ENCODE measurements at regions not wholly inside any gene's neighbourhood (a gene's known extent, or its start where the extent isn't known, plus 50 kb on each side); places are given as distances from the start of the nearest gene placed in this dataset.
"Not testable (repeated sequence)": the region's sequence is repeated elsewhere in the genome, so short reads cannot be mapped to it uniquely, and the experiment has no call there.

DNA sequence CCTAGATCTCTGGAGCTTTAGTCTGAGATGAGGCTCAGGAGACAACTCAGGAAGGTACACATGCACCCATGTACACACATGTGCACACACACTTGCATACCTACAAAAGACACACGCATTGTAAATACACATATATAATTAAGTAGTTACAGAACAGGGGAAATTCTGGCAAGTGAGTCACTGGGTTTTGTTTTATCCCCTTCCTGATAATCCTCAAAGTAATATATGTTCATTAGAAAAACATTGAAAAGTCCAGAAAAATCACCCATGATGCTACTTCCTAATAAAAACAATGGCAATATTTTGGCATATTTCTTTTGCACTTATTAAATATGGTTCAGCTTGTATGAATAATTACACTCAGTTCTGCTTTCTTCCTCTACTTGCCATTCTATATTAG is 115.3 kb upstream of the ECI2 start:
- no peak for DNase-seq
- intact Hi-C loops (cut with DNase I): no loop called here

DNA sequence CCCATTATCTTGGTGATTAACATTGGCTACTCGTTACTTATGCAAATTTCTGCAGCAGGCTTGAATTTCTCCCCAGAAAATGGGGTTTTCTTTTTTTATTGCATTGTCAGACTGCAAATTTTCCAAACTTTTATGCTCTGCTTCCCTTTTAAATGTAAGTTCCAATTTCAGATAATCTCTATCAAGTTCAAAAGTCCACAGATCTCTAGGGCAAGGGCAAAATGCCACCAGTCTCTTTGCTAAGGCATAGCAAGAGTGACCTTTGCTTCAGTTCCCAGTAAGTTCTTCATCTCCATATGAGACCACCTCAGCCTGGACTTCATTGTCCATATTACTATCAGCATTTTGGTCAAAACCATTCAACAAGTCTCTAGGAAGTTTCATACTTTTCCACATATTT is 108.5 kb upstream of the ECI2 start:
- intact Hi-C loops (cut with DNase I); DNase-seq: not testable (repeated sequence)

DNA sequence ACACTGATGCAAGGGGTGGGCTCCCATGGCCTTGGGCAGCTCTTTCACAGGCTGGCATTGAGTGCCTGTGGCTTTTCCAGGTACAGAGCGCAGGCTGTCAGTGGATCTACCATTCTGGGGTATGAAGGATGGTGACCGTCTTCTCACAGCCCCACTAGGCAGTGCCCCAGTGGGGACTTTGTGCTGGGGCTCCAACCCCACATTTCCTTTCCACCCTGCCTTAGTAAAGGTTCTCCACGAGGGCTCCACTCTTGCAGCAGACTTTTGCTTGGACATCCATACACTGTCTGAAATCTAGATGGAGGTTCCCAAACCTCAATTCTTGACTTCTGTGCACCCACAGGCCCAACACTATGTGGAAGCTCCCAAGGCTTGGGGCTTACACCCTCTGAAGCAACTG is 107.9 kb upstream of the ECI2 start:
- intact Hi-C loops (cut with DNase I): no loop called here
- DNase-seq: no peak

DNA sequence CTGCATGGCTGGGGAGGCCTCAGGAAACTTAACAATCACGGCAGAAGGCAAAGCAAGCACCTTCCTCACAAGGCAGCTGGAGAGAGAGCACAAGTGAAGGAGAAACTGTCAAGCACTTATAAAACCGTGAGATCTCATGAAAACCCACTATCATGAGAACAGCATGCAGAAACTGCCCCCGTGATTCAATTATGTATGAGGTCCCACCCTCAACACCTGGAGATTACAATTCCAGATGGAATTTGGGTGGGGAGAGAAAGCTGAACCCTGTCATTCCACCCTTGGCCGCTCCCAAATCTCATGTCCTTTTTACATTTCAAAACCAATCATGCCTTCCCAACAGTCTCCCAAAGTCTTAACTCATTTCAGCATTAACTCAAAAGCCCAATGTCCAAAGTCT is 107.2 kb upstream of the ECI2 start:
- intact Hi-C loops (cut with DNase I): no loop called here
- DNase-seq: no peak

DNA sequence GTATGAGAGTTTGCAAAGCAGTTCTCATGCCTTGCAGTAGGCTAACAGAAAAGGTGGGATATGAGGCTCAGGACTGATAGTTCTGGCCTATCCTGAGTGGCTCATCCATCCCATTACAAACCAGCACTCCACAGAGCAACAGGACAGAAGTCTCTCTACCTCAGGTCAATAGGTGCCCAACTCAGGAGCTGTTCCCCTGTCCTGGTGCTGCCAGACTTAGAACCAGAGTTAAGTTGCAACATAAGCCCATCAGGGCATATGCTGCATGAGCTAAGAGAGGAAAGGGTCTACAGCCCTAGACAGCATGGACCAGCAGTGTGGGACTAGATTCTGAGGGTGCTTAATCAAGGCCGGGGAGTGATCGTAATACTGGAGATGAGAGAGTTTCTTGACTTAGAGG is 104.8 kb upstream of the ECI2 start:
- intact Hi-C loops (cut with DNase I): no loop called here
- no peak for DNase-seq

DNA sequence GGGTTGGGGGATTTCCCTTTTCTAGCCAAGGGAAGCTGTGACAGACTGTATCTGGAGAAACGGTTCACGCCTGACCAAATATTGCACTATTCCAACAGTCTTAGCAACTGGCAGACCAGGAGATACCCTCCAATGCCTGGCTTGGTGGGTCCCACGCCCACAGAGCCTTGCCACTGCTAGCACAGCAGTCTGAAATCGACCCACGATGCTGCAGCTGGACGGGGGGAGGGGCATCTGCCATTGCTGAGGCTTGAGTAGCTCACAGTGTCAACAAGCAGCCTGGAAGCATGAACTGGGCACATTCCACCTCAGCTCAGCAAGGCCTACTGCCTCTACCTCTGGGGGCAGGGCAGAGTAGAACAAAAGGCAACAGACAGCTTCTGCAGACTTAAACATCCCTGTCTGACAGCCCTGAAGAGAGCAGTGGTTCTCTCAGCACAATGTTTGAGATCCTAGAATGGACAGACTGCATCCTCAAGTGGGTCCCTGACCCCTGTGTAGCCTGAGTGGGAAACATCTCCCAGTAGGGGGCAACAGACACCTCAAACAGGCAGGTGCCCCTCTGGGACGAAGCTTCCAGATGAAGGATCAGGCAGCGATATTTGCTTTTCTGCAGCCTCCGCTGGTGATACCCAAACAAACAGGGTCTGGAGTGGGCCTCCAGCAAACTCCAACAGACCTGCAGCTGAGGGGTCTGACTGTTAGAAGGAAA is 89.9 kb upstream of the ECI2 start:
- intact Hi-C loops (cut with DNase I): no loop called here
- DNase-seq: peak in 4 of 42 donors; percentile 7 to 27 (median 13)

DNA sequence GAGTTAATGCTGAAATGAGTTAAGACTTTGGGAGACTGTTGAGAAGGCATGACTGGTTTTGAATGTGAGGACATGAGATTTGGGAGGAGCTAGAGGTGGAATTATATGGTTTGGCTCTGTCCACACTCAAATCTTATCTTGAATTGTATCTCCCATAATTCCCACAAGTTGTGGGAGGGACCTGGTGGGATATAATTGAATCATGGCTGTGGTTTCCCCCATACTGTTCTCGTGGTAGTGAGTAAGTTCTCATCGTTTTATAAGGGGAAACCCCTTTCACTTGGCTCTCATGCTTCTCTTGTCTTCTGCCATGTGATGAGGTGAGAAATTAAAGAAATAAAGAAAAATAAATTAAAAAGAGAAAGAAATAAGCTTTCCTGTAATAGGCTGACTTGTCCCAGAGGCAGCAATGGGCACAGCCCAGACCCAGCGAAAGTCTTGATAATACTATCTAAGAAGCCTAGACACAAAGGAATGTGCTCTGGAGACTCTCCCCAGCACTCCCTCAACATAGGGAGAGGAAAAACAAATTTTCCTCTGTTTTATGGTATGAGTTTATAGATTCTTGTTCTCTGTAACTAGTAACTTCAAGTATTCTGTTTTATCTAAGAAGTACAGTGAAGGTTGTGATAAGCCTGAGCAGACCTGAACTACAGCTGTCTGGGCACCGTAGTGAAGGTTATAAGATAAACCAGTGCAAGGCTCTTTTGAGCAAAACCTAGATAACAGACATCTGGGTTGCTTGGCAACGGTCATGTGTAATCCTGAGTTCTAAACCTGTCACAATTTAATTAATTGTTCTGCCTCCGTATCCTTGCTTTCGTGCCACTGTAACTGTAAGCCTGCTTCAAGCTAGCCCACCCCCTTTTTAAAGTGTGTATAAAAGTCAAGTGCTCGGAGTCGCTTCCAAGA is 88.9 kb upstream of the ECI2 start:
- DNase-seq: peak in 17 of 42 donors; percentile 4 to 57 (median 20)
- intact Hi-C loops (cut with DNase I): no loop called here

DNA sequence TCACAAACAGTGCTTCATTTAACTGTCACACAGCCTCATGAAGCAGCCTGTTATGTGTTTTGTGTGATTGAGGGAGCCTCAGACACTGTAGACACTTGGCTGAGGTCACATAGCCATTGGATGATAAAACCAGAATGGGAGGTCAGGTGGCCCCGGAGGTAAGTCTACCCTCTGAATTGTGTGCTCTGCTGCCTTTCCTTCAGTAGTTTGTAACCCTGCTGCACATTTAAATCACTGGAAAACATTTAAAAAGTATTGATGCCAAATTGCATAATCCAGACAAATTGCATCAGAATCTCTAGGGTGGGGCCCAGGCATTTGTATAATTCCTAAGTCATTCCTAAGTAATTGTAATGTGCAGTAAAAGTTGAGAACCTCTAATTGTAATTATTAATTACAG is 85.2 kb upstream of the ECI2 start:
- intact Hi-C loops (cut with DNase I): no loop called here
- no peak for DNase-seq

DNA sequence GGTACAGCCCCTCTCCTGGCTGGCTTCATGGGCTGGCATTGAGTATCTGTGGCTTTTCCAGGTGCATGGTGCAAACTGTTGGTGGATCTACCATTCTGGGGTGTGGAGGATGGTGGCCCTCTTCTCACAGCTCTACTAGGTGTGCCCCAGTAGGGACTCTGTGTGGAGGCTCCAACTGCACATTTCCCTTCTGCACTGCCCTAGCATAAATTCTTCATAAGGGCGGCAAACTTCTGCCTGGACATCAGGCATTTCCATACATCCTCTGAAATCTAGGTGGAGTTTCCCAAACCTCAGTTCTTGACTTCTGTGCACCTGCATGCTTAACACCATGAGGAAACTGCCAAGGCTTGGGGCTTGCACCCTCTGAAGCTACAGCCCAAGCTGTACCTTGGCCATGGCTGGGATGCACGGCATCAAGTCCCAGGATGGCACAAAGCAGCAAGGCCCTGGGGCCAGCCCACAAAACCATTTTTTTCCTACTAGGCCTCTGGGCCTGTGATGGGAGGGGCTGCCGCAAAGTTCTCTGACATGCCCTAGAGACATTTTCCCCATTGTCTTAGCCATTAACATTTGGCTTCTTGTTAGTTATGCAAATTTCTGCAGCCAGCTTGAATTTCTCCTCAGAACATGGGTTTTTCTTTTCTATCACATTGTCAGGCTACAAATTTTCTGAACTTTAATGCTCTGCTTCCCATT is 83.4 kb upstream of the ECI2 start:
- DNase-seq; intact Hi-C loops (cut with DNase I): not testable (repeated sequence)

DNA sequence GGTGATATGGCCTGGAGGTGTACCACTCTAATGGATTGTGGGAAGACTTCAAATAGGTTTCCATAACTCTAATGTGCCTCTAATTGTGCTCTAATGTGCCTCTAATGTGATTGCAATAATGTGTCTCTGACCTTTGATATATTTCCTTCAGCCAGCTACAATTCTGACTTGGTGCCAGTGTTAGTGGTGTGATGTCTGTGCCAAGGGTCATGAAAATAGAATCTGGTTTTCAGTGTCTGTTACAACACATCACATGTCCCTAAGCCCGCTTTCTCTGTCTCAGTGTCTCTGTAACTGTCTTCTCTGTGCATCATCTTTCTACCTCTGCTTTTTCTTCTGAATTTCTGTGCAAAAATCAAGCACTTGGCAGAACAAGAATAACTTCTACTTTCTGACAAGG is 77.2 kb upstream of the ECI2 start:
- no peak for DNase-seq
- intact Hi-C loops (cut with DNase I): no loop called here

DNA sequence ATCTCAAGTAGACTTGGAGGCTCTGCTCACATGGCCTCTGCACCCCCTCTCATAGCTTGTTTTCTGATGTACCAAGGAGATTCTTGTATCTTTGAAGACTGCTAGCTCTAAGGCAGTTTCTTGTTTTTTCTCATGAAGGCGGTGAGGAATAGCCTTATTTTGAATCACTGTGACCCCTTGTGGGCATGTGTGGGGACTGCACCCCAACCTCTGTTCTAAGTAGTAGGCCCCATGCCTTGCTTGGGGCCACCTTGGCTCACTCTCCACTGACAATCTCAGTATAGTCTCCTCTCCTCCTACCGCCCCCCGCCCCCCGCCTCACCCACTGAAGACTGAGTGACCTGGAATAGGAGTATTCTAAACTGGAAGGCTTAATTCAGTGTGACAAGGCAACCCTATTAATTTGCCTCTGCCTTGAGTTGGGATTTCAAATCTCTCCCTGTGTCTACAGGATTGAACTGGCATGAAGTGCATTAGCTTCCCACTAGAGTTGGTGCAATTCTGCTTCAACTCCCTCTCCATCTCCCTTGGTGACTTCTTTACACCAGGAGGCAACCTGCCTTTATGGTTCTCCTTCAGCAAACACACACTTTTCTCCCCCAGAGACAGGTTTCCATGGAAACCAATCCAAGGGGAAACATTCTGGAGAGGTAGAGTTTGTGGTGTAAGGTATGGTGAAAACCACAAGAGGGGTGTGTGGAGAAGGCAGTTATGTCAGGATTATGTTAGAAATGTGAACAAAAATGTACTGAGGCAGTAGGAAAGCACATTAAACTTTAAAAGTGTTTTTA is 75.4 kb upstream of the ECI2 start:
- intact Hi-C loops (cut with DNase I): no loop called here
- DNase-seq: peak in 40 of 42 donors; percentile 18 to 82 (median 60)

DNA sequence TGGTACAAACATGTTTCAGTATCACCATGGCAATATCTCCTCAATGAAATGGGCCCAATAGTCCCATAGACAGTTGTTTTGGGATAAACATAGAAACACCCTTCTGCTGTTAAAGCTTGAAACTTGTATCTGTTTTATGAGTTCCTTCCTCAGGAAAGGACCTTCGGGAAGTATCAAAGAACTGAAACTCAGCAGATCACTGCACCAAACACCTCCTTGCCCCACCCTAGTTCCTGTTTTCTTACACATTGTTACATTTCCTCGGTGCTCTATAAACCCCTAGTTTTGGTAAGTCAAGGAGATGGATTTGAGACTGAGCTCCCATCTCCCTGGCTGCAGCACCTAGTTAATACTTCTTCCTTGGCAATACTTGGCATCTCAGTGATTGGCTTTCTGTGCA is 73.8 kb upstream of the ECI2 start:
- intact Hi-C loops (cut with DNase I): no loop called here
- DNase-seq: no peak

DNA sequence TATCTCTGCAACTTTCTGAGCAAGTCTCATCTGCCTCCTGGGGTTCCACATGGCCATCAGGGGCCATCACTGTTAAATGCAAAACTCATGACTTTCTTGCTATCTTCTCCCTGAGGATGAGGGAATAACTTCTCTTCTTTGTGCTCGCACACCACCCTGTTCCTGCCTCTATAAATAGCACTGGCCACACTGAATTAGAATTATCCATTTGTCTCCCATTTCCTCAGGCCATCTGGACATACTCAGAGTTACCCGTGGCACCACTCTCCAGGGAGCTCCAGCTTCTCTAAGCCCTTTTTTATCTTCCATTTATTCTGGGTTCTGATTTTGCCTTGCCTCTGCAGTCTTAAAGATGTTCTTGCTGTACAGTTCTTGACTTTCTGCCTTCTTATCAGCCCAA is 72.8 kb upstream of the ECI2 start:
- no peak for DNase-seq
- intact Hi-C loops (cut with DNase I): no loop called here

DNA sequence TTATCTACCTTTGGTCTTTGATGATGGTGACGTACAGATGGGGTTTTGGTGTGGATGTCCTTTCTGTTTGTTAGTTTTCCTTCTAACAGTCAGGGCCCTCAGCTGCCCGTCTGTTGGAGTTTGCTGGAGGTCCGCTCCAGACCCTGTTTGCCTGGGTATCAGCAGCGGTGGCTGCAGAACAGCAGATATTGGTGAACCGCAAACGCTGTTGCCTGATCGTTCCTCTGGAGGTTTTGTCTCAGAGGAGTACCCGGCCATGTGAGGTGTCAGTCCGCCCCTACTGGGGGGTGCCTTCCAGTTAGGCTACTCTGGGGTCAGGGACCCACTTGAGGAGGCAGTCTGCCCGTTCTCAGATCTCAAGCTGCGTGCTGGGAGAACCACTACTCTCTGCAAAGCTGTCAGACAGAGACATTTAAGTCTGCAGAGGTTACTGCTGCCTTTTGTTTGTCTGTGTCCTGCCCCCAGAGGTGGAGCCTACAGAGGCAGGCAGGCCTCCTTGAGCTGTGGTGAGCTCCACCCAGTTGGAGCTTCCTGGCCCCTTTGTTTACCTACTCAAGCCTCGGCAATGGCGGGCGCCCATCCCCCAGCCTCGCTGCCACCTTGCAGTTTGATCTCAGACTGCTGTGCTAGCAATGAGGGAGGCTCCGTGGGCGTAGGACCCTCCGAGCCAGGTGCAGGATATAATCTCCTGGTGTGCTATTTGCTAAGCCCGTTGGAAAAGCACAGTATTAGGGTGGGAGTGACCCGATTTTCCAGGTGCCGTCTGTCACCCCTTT is 68.5 kb upstream of the ECI2 start:
- DNase-seq; intact Hi-C loops (cut with DNase I): not testable (repeated sequence)

DNA sequence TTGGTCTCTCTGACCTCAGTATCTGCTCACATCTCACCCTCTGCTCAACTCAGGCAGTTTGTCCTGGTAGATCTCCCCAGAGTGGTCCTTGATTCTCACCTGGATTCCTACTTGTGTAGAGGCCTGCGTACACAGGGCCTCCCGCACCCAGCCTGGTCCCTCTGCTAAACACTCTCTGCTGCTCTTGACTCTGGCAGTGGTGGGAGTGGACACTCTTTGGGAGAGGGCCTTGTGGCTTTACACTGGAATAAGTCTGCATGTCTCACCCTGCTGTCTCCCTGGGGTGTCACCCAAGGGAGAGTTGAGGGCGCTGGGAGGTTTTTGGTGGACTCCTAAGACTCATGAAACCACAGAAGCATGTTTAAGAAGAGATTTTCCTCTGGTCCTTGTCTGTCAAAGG is 57.3 kb upstream of the ECI2 start:
- intact Hi-C loops (cut with DNase I): no loop called here
- DNase-seq: no peak

DNA sequence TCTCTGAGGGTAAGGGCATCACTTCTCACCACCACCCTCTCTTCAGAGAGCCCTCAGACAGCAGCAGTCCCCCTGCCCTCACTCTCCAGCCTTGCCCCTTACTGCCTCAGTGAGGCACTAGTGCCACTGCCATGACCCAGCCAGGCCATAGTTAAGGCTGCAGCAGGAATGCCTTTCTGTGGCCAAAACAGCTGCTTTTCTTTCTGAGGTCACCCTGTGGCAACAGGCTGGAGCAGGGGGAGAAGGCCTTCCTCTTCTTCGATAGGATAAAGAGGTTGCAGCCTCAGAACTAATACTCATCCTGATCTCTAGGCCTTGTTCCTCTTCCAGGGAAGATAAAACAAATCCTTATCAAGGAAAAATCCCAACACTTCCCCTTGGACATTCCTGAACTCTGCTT is 56.8 kb upstream of the ECI2 start:
- intact Hi-C loops (cut with DNase I): no loop called here
- DNase-seq: no peak

DNA sequence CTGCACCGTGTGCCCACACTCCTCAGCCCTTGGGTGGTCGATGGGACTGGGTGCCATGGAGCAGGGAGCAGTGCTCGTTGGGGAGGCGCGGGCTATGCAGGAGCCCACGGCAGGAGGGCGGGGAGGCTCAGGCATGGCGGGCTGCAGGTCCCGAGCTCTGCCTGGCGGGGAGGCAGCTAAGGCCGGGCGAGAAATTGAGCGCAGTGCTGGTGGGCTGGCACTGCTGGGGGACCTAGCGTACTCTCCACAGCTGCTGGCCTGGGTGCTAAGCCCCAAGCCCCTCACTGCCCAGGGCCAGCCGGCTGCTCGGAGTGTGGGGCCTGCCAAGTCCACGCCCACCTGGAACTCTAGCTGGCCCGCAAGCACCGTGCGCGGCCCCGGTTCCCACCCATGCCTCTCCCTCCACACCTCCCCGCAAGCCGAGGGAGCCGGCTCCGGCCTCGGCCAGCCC is 55.9 kb upstream of the ECI2 start:
- no peak for DNase-seq
- intact Hi-C loops (cut with DNase I): no loop called here

DNA sequence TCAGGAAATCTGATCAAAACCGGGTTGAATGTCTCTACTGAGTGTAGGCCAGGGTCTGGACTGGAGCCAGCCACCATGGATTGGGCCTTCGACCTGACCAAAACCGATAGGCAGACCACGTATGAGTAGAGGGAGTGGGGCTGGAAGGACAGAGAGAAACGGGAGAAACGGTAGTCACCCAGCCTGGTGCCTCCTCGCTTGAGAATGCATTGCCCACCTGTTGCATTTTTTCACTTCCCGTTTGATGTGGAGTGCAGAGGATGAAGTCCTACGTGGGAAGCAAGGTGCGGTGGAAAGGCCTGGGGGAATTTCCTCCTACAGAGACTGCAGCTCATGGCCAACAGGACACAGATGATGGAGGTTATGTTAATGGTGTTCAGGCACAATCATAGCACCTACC is 53.9 kb upstream of the ECI2 start:
- intact Hi-C loops (cut with DNase I): no loop called here
- no peak for DNase-seq
